SK-N-MC (cell line): ENCODE measurements at regions not wholly inside any gene's neighbourhood (a gene's known extent, or its start where the extent isn't known, plus 50 kb on each side); places are given as distances from the start of the nearest gene placed in this dataset.
"Not testable (repeated sequence)": the region's sequence is repeated elsewhere in the genome, so short reads cannot be mapped to it uniquely, and the experiment has no call there.

Experiments
- DNase-seq: peaks from one replicate; pipeline ENCODE4 v3.0.0-alpha.2; 2011; ENCODE audit warnings: low read depth, low spot score
- H3K27ac ChIP-seq: fragments of 200-600 bp; sonication (generic); 2 replicates; pipeline ENCODE4 v1.5.1; 2016; ENCODE audit warnings: mixed run types
- H3K36me3 ChIP-seq: fragments of 200-600 bp; sonication (generic); 2 replicates; pipeline ENCODE4 v1.6.1; 2017; ENCODE audit warnings: antibody characterized with exemption, low read length, mixed read lengths; ENCODE audit not compliant: insufficient read depth
- H3K4me3 ChIP-seq: fragments of 200-600 bp; sonication (generic); 2 replicates; pipeline ENCODE4 v1.5.1; 2016
- H3K9ac ChIP-seq: fragments of 200-600 bp; sonication (generic); 2 replicates; pipeline ENCODE4 v1.8.0; 2017; ENCODE audit warnings: mixed run types, mixed read lengths; ENCODE audit not compliant: insufficient read length
- H3K9me3 ChIP-seq: fragments of 200-600 bp; sonication (generic); 2 replicates; pipeline ENCODE4 v1.6.1; 2017; ENCODE audit warnings: low read depth, mild to moderate bottlenecking, antibody characterized with exemption, low read length, moderate library complexity, mixed read lengths
- EZH2 ChIP-seq: fragments of 200-600 bp; sonication (generic); IDR thresholded peaks from one replicate; pipeline ENCODE4 v1.6.1; 2017; ENCODE audit warnings: antibody characterized with exemption
- FOXP2 ChIP-seq: optimal IDR thresholded peaks from 2 replicates; pipeline ENCODE3; 2011; ENCODE audit warnings: mild to moderate bottlenecking, moderate library complexity; ENCODE audit not compliant: insufficient read depth; ENCODE audit errors: extremely low read length, control extremely low read depth
- POLR2AphosphoS5 ChIP-seq: IDR thresholded peaks from 2 replicates; pipeline ENCODE4 v1.6.1; 2012; ENCODE audit warnings: mild to moderate bottlenecking, low read depth, low read length, borderline replicate concordance

GRCh38 chr18:65671621-65672415, 79.0 kb upstream of the CDH7 start:
- H3K4me3 ChIP-seq, result no peak overlapping the region
- no peaks in the 10 kb centered on the region for H3K36me3 ChIP-seq
- no peak for DNase-seq
- H3K27ac ChIP-seq, result no peak overlapping the region
- H3K9me3 ChIP-seq, result no peaks in the 10 kb centered on the region
- H3K9ac ChIP-seq, result no peak overlapping the region
- TF ChIP-seq FOXP2 (no peak), EZH2 (no peak), POLR2AphosphoS5 (no peak)

GRCh38 chr18:65670145-65670544, 80.7 kb upstream of the CDH7 start:
- DNase-seq, result not testable (repeated sequence)

GRCh38 chr18:65661391-65661790, 89.4 kb upstream of the CDH7 start:
- Histone ChIP-seq H3K36me3 (no peaks in the 10 kb centered on the region), H3K27ac (no peak overlapping the region), H3K9me3 (no peaks in the 10 kb centered on the region), H3K9ac (no peak overlapping the region), H3K4me3 (no peak overlapping the region)
- no peak for DNase-seq
- no peak for TF ChIP-seq FOXP2
- TF ChIP-seq POLR2AphosphoS5, result no peak
- TF ChIP-seq EZH2, result no peak

More at GRCh38 chr18:65670145-65670544, 80.7 kb upstream of the CDH7 start:
- H3K27ac ChIP-seq, H3K36me3 ChIP-seq, H3K9ac ChIP-seq, H3K9me3 ChIP-seq, H3K4me3 ChIP-seq: not testable (repeated sequence)

GRCh38 chr18:65659912-65660311, 90.9 kb upstream of the CDH7 start:
- H3K36me3 ChIP-seq, result no peaks in the 10 kb centered on the region
- H3K9ac ChIP-seq, result no peak overlapping the region
- no peak overlapping the region for H3K27ac ChIP-seq
- no peaks in the 10 kb centered on the region for H3K9me3 ChIP-seq
- TF ChIP-seq FOXP2 (no peak), POLR2AphosphoS5 (no peak), EZH2 (no peak)
- no peak for DNase-seq
- no peak overlapping the region for H3K4me3 ChIP-seq

- Histone ChIP-seq H3K4me3 (no peak overlapping the region), H3K9me3 (no peaks in the 10 kb centered on the region), H3K9ac (no peak overlapping the region), H3K27ac (no peak overlapping the region), H3K36me3 (no peaks in the 10 kb centered on the region)
- TF ChIP-seq EZH2 (no peak), POLR2AphosphoS5 (no peak), FOXP2 (no peak)
- DNase-seq, result no peak
These were observed 91.5 kb upstream of the CDH7 start for GRCh38 chr18:65659312-65659711.

- Histone ChIP-seq H3K36me3 (no peaks in the 10 kb centered on the region), H3K9ac (no peak overlapping the region), H3K4me3 (no peak overlapping the region), H3K9me3 (no peaks in the 10 kb centered on the region), H3K27ac (no peak overlapping the region)
- TF ChIP-seq POLR2AphosphoS5 (no peak), EZH2 (no peak), FOXP2 (no peak)
- no peak for DNase-seq
These were observed 99.6 kb upstream of the CDH7 start for GRCh38 chr18:65651192-65651591.

GRCh38 chr18:65632236-65632635, 118.6 kb upstream of the CDH7 start:
- Histone ChIP-seq H3K27ac (no peak overlapping the region), H3K4me3 (no peak overlapping the region), H3K36me3 (no peaks in the 10 kb centered on the region), H3K9me3 (no peaks in the 10 kb centered on the region), H3K9ac (no peak overlapping the region)
- no peak for DNase-seq
- no peak for TF ChIP-seq POLR2AphosphoS5
- no peak for TF ChIP-seq EZH2
- TF ChIP-seq FOXP2, result no peak

GRCh38 chr18:65631766-65632165, 119.0 kb upstream of the CDH7 start:
- Histone ChIP-seq H3K4me3 (no peak overlapping the region), H3K27ac (no peak overlapping the region), H3K36me3 (no peaks in the 10 kb centered on the region), H3K9ac (no peak overlapping the region), H3K9me3 (no peaks in the 10 kb centered on the region)
- no peak for DNase-seq
- TF ChIP-seq POLR2AphosphoS5 (no peak), FOXP2 (no peak), EZH2 (no peak)

- DNase-seq, result no peak
- no peak overlapping the region for H3K9ac ChIP-seq
- no peak overlapping the region for H3K4me3 ChIP-seq
- TF ChIP-seq EZH2 (no peak), POLR2AphosphoS5 (no peak), FOXP2 (no peak)
- H3K27ac ChIP-seq, result no peak overlapping the region
- H3K36me3 ChIP-seq, result no peaks in the 10 kb centered on the region
- H3K9me3 ChIP-seq, result no peaks in the 10 kb centered on the region
These were observed 122.4 kb upstream of the CDH7 start for GRCh38 chr18:65628390-65628789.
